ENCODE measurements at regions not wholly inside any gene's neighbourhood (a gene's known extent, or its start where the extent isn't known, plus 50 kb on each side); places are given as distances from the start of the nearest gene placed in this dataset.

DNA sequence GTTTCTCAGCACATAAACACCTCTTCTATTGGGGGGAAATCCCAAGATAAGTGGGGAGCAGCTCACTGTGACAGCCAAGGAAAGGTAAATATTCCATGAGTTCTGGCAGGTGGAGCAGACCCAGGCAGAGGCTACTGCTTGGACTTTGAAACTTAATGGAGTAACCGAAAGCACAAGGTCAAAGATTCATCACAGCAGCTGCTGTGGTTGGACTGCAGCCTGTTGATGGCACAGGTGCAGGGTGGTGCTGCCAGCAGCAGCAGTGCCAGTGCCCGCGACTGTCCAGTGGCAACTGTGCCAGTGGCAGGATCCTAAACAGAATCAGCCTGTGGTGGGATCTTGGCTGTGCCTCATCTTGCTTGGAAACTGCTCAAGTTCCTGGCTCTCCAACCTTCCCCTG is 81.4 kb upstream of the ARID2 start:
- no peak for TF ChIP-seq YY1 (IDR thresholded peaks at IDR 0.05; ENCODE audit: low read depth)
- TF ChIP-seq RFX5 (IDR thresholded peaks at IDR 0.05; ENCODE audit: low read length), result no peak

All from SK-N-SH (cell line).